ENCODE measurements at regions not wholly inside any gene's neighbourhood (a gene's known extent, or its start where the extent isn't known, plus 50 kb on each side); places are given as distances from the start of the nearest gene placed in this dataset.

DNA sequence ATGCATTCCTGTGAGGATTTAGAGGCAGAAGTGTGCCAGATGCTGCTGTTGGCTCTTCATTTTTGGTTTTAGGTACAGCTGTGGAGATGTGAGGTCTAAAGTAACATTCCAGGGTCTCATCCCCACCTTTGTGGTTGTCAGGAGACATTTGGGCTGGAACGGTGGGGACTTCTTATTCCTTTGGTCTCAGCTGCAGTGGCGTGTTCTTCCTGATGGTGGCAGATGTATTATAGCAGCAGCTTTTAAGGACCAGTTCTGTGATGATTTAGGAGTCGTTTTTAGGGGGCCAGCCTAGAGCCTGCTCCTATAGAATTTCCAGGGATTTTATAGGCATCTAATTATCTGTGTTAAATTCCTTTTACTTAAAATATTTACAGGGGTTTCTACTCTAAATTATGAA, 221.0 kb upstream of the EOMES start:
- TF ChIP-seq, protein P1, sequence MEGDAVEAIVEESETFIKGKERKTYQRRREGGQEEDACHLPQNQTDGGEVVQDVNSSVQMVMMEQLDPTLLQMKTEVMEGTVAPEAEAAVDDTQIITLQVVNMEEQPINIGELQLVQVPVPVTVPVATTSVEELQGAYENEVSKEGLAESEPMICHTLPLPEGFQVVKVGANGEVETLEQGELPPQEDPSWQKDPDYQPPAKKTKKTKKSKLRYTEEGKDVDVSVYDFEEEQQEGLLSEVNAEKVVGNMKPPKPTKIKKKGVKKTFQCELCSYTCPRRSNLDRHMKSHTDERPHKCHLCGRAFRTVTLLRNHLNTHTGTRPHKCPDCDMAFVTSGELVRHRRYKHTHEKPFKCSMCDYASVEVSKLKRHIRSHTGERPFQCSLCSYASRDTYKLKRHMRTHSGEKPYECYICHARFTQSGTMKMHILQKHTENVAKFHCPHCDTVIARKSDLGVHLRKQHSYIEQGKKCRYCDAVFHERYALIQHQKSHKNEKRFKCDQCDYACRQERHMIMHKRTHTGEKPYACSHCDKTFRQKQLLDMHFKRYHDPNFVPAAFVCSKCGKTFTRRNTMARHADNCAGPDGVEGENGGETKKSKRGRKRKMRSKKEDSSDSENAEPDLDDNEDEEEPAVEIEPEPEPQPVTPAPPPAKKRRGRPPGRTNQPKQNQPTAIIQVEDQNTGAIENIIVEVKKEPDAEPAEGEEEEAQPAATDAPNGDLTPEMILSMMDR (IDR thresholded peaks at IDR 0.05 in 2 of 3, conservative IDR thresholded peaks at IDR 0.05 in 1 of 3; ENCODE audit: insufficient read depth in 2 of 3, low read depth in 1 of 3, low read length in 3 of 3): 0 out of 6 replicates have a peak, but pooled peaks of 1 of the 3 experiments have one; percentile 2
- TF ChIP-seq, protein P2, sequence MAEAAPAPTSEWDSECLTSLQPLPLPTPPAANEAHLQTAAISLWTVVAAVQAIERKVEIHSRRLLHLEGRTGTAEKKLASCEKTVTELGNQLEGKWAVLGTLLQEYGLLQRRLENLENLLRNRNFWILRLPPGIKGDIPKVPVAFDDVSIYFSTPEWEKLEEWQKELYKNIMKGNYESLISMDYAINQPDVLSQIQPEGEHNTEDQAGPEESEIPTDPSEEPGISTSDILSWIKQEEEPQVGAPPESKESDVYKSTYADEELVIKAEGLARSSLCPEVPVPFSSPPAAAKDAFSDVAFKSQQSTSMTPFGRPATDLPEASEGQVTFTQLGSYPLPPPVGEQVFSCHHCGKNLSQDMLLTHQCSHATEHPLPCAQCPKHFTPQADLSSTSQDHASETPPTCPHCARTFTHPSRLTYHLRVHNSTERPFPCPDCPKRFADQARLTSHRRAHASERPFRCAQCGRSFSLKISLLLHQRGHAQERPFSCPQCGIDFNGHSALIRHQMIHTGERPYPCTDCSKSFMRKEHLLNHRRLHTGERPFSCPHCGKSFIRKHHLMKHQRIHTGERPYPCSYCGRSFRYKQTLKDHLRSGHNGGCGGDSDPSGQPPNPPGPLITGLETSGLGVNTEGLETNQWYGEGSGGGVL (CRISPR knock-in tag; IDR thresholded peaks at IDR 0.05): no peak
- intact Hi-C loops (cut with micrococcal nuclease): no loop called here
- H3K4me3 ChIP-seq: no peak overlapping the region
- 0% methylated on average over 3 of the region's 3 CpGs for WGBS (ENCODE audit: insufficient coverage, low coverage, missing lambda C conversion rate)
- no peaks in the 10 kb centered on the region for H3K9me1 ChIP-seq (ENCODE audit: control insufficient read depth, insufficient read depth, low read length)
- FAIRE-seq (no peak), DNase-seq (ENCODE audit: extremely low read depth in 1 of 4, low spot score in 3 of 4) (no peak), ATAC-seq (no peak)
- H3K9ac ChIP-seq (ENCODE audit: insufficient read depth in 1 of 2, low read depth in 2 of 2, low read length in 2 of 2): no peak overlapping the region
- no peak overlapping the region for H3K27ac ChIP-seq (ENCODE audit: extremely low read depth, low read depth, low read length)
- H4K20me1 ChIP-seq (replicated peaks; ENCODE audit: control insufficient read depth, insufficient read depth, low read length): no peaks in the 10 kb centered on the region
- no peak overlapping the region for H2AFZ ChIP-seq (ENCODE audit: low read depth, low read length)
- no peaks in the 10 kb centered on the region; the same call in 1 of the 2 replicates for H3K9me3 ChIP-seq (replicated peaks; ENCODE audit: control insufficient read depth, insufficient read depth, low read depth, low read length)
- no TSS peak for BruUV-seq (replicated peaks)
- ChIA-PET POLR2A (no interaction called here), CTCF (ENCODE audit: low intra/inter-chr PET ratio) (no interaction called here)
- H3K4me2 ChIP-seq (ENCODE audit: insufficient read depth, low read length): no peak overlapping the region
- H3K4me1 ChIP-seq (replicated peaks in 1 of 2; ENCODE audit: control insufficient read depth in 2 of 2, insufficient read depth in 2 of 2, low read length in 2 of 2): no peaks in the 10 kb centered on the region
- in situ Hi-C loops (cut with MboI): no loop called here
- no peaks in the 10 kb centered on the region for H3K79me2 ChIP-seq (ENCODE audit: control insufficient read depth, insufficient read depth, low read length)
- no peaks in the 10 kb centered on the region for H3K36me3 ChIP-seq (ENCODE audit: control insufficient read depth, insufficient read depth, low read length)
- H3K27me3 ChIP-seq (ENCODE audit: control insufficient read depth in 2 of 2, insufficient read depth in 2 of 2, low read length in 2 of 2): no peaks in the 10 kb centered on the region

Data from K562 (cell line).